Stimulated activated effector memory CD8-positive, alpha-beta T cell treated with anti-CD3 and anti-CD28 coated beads, Interleukin-12 subunit alpha, Interleukin-12 subunit beta, amount 100 ng/mL, for 72 hours (primary cell): ENCODE measurements at regions not wholly inside any gene's neighbourhood (a gene's known extent, or its start where the extent isn't known, plus 50 kb on each side); places are given as distances from the start of the nearest gene placed in this dataset.
"Not testable (repeated sequence)": the region's sequence is repeated elsewhere in the genome, so short reads cannot be mapped to it uniquely, and the experiment has no call there.

ENCODE experiments used
- ATAC-seq: fragments of 150-1000 bp; cut with Tn5 transposase; 2 replicates; pipeline ENCODE4 v1.10.0; 2021
- DNase-seq, 2 donors: peaks; one replicate each; pipeline ENCODE4 v3.0.0; 2021 to 2022; ENCODE audit warnings: low spot score in 2 of 2
- H3K27ac Mint-ChIP-seq: one replicate; pipeline ENCODE4 v1.8.0; 2022; ENCODE audit warnings: mild to moderate bottlenecking, mixed read lengths
- H3K36me3 Mint-ChIP-seq: one replicate; pipeline ENCODE4 v1.8.0; 2022; ENCODE audit warnings: mild to moderate bottlenecking, mixed read lengths
- H3K4me1 Mint-ChIP-seq: one replicate; pipeline ENCODE4 v1.8.0; 2022; ENCODE audit warnings: mixed read lengths
- H3K4me3 Mint-ChIP-seq: one replicate; pipeline ENCODE4 v1.8.0; 2022; ENCODE audit warnings: mild to moderate bottlenecking, mixed read lengths
- H3K9me3 Mint-ChIP-seq: one replicate; pipeline ENCODE4 v1.8.0; 2022; ENCODE audit warnings: mixed read lengths

- no peaks in the 10 kb centered on the region for H3K36me3 Mint-ChIP-seq
- no peak for ATAC-seq
- no peak for DNase-seq
- peaks cover 5% of the 10 kb centered on the region for H3K4me1 Mint-ChIP-seq
- no peak overlapping the region for H3K27ac Mint-ChIP-seq
- H3K9me3 Mint-ChIP-seq = peaks cover 8% of the 10 kb centered on the region
- no peak overlapping the region for H3K4me3 Mint-ChIP-seq
These were observed 226.1 kb downstream of the TLE3 start for GRCh38 chr15:69871511-69872134.

- ATAC-seq (no peak), DNase-seq (no peak)
- no peaks in the 10 kb centered on the region for H3K36me3 Mint-ChIP-seq
- H3K4me3 Mint-ChIP-seq = no peak overlapping the region
- H3K27ac Mint-ChIP-seq = no peak overlapping the region
- peaks cover 6% of the 10 kb centered on the region for H3K9me3 Mint-ChIP-seq
- no peaks in the 10 kb centered on the region for H3K4me1 Mint-ChIP-seq
These were observed 223.9 kb downstream of the TLE3 start for GRCh38 chr15:69873807-69874206.

- Mint-ChIP-seq H3K4me3 (no peak overlapping the region), H3K27ac (no peak overlapping the region), H3K36me3 (no peaks in the 10 kb centered on the region), H3K4me1 (no peaks in the 10 kb centered on the region), H3K9me3 (peaks cover 6% of the 10 kb centered on the region)
- no peak for DNase-seq
- no peak for ATAC-seq
These were observed 223.4 kb downstream of the TLE3 start for GRCh38 chr15:69874321-69874720.

- ATAC-seq (no peak), DNase-seq (no peak)
- Mint-ChIP-seq H3K36me3 (no peaks in the 10 kb centered on the region), H3K9me3 (peaks cover 6% of the 10 kb centered on the region), H3K4me1 (no peaks in the 10 kb centered on the region), H3K4me3 (no peak overlapping the region), H3K27ac (no peak overlapping the region)
These were observed 221.4 kb downstream of the TLE3 start for GRCh38 chr15:69876064-69876940.

GRCh38 chr15:69879963-69880362 lies 217.8 kb downstream of the TLE3 start:
- not testable (repeated sequence) for H3K36me3 Mint-ChIP-seq, ATAC-seq, H3K4me1 Mint-ChIP-seq, H3K27ac Mint-ChIP-seq, DNase-seq, H3K4me3 Mint-ChIP-seq, H3K9me3 Mint-ChIP-seq

- H3K9me3 Mint-ChIP-seq = peaks cover 4% of the 10 kb centered on the region
- H3K4me1 Mint-ChIP-seq = no peaks in the 10 kb centered on the region
- no peak for DNase-seq
- H3K4me3 Mint-ChIP-seq = no peak overlapping the region
- ATAC-seq = no peak
- H3K27ac Mint-ChIP-seq = no peak overlapping the region
- no peaks in the 10 kb centered on the region for H3K36me3 Mint-ChIP-seq
These were observed 217.0 kb downstream of the TLE3 start for GRCh38 chr15:69880571-69881301.

- ATAC-seq (no peak), DNase-seq (no peak)
- H3K4me3 Mint-ChIP-seq = no peak overlapping the region
- H3K9me3 Mint-ChIP-seq = peaks cover 4% of the 10 kb centered on the region
- H3K4me1 Mint-ChIP-seq = no peaks in the 10 kb centered on the region
- no peak overlapping the region for H3K27ac Mint-ChIP-seq
- no peaks in the 10 kb centered on the region for H3K36me3 Mint-ChIP-seq
These were observed 216.4 kb downstream of the TLE3 start for GRCh38 chr15:69881302-69881670.

GRCh38 chr15:69881766-69882165 lies 216.0 kb downstream of the TLE3 start:
- ATAC-seq (peak; percentile 51), DNase-seq (no peak)
- no peak overlapping the region for H3K4me3 Mint-ChIP-seq
- no peaks in the 10 kb centered on the region for H3K36me3 Mint-ChIP-seq
- no peak overlapping the region for H3K27ac Mint-ChIP-seq
- peaks cover 4% of the 10 kb centered on the region for H3K9me3 Mint-ChIP-seq
- no peaks in the 10 kb centered on the region for H3K4me1 Mint-ChIP-seq

GRCh38 chr15:69883306-69883705 lies 214.4 kb downstream of the TLE3 start:
- peaks cover 4% of the 10 kb centered on the region for H3K9me3 Mint-ChIP-seq
- H3K4me1 Mint-ChIP-seq = no peaks in the 10 kb centered on the region
- no peaks in the 10 kb centered on the region for H3K36me3 Mint-ChIP-seq

GRCh38 chr15:69885173-69885955 lies 212.4 kb downstream of the TLE3 start:
- H3K27ac Mint-ChIP-seq = no peak overlapping the region

More at GRCh38 chr15:69883306-69883705, 214.4 kb downstream of the TLE3 start:
- ATAC-seq (no peak), DNase-seq (no peak)
- Mint-ChIP-seq H3K27ac (no peak overlapping the region), H3K4me3 (no peak overlapping the region)

GRCh38 chr15:69887009-69887408 lies 210.7 kb downstream of the TLE3 start:
- Mint-ChIP-seq H3K9me3 (peaks cover 4% of the 10 kb centered on the region), H3K27ac (no peak overlapping the region), H3K4me1 (no peaks in the 10 kb centered on the region), H3K4me3 (no peak overlapping the region), H3K36me3 (no peaks in the 10 kb centered on the region)
- ATAC-seq (no peak), DNase-seq (no peak)

More at GRCh38 chr15:69885173-69885955, 212.4 kb downstream of the TLE3 start:
- Mint-ChIP-seq H3K4me1 (no peaks in the 10 kb centered on the region), H3K36me3 (no peaks in the 10 kb centered on the region), H3K4me3 (no peak overlapping the region), H3K9me3 (peaks cover 4% of the 10 kb centered on the region)
- ATAC-seq (no peak), DNase-seq (no peak)

- H3K4me3 Mint-ChIP-seq = no peak overlapping the region
- no peak for ATAC-seq
- H3K27ac Mint-ChIP-seq = no peak overlapping the region
- H3K9me3 Mint-ChIP-seq = peaks cover 4% of the 10 kb centered on the region
- H3K4me1 Mint-ChIP-seq = no peaks in the 10 kb centered on the region
- H3K36me3 Mint-ChIP-seq = no peaks in the 10 kb centered on the region
- no peak for DNase-seq
These were observed 210.2 kb downstream of the TLE3 start for GRCh38 chr15:69887553-69887952.

- Mint-ChIP-seq H3K9me3 (peaks cover 2% of the 10 kb centered on the region), H3K4me1 (no peaks in the 10 kb centered on the region), H3K36me3 (no peaks in the 10 kb centered on the region), H3K27ac (no peak overlapping the region), H3K4me3 (no peak overlapping the region)
- DNase-seq (no peak), ATAC-seq (no peak)
These were observed 209.3 kb downstream of the TLE3 start for GRCh38 chr15:69888406-69888805.

GRCh38 chr15:69891070-69891536 lies 206.6 kb downstream of the TLE3 start:
- Mint-ChIP-seq H3K4me1 (no peaks in the 10 kb centered on the region), H3K9me3 (no peaks in the 10 kb centered on the region), H3K36me3 (no peaks in the 10 kb centered on the region), H3K4me3 (no peak overlapping the region), H3K27ac (no peak overlapping the region)
- DNase-seq (no peak), ATAC-seq (no peak)

- no peak for DNase-seq
- H3K9me3 Mint-ChIP-seq = no peaks in the 10 kb centered on the region
- H3K36me3 Mint-ChIP-seq = no peaks in the 10 kb centered on the region
- H3K27ac Mint-ChIP-seq = no peak overlapping the region
- H3K4me1 Mint-ChIP-seq = no peaks in the 10 kb centered on the region
- H3K4me3 Mint-ChIP-seq = no peak overlapping the region
- no peak for ATAC-seq
These were observed 206.1 kb downstream of the TLE3 start for GRCh38 chr15:69891606-69892005.
